GM19025 (cell line): ENCODE measurements at regions not wholly inside any gene's neighbourhood (a gene's known extent, or its start where the extent isn't known, plus 50 kb on each side); places are given as distances from the start of the nearest gene placed in this dataset.
"Not testable (repeated sequence)": the region's sequence is repeated elsewhere in the genome, so short reads cannot be mapped to it uniquely, and the experiment has no call there.

ENCODE experiments used
- ATAC-seq: cut with Tn5 transposase; IDR thresholded peaks from one replicate; pipeline ENCODE4 v1.9.1; 2021; ENCODE audit warnings: mild to moderate bottlenecking, low read depth, moderate library complexity; ENCODE audit not compliant: unreplicated experiment

DNA sequence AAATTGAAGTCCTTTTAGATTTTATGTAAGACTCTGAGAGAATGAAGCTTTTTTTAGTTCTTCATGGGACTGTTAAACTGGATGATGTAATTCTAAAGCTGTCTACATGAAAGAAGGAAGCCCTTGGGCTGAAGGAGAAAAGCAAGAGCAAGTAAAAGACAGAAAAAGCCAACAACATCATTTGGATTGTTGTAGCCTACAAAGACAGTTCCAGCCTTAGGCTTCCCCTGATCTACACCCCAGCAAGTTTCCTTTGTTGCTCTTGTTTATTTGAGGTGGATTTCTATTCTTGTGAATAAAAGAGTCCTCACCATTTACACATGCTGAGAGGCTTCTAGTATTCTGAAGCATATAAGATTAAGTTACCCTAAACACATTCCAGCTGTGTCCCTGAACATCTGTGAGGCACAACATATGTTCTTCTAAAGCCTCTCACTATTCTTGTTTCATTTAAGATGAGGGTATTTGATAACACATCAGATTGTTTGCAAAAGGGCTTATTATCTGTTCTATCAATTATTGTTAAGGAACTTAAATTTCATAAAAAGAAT lies 377.8 kb downstream of the LNPK start:
- ATAC-seq = no peak

- no peak for ATAC-seq
Measured at GRCh38 chr2:175621821-175622220, 380.2 kb downstream of the LNPK start.

- no peak for ATAC-seq
Measured at GRCh38 chr2:175620106-175620505, 382.0 kb downstream of the LNPK start.

GRCh38 chr2:175619179-175620045 lies 382.7 kb downstream of the LNPK start:
- ATAC-seq = no peak

- ATAC-seq = no peak
Measured at GRCh38 chr2:175612280-175612679, 389.8 kb downstream of the LNPK start.

DNA sequence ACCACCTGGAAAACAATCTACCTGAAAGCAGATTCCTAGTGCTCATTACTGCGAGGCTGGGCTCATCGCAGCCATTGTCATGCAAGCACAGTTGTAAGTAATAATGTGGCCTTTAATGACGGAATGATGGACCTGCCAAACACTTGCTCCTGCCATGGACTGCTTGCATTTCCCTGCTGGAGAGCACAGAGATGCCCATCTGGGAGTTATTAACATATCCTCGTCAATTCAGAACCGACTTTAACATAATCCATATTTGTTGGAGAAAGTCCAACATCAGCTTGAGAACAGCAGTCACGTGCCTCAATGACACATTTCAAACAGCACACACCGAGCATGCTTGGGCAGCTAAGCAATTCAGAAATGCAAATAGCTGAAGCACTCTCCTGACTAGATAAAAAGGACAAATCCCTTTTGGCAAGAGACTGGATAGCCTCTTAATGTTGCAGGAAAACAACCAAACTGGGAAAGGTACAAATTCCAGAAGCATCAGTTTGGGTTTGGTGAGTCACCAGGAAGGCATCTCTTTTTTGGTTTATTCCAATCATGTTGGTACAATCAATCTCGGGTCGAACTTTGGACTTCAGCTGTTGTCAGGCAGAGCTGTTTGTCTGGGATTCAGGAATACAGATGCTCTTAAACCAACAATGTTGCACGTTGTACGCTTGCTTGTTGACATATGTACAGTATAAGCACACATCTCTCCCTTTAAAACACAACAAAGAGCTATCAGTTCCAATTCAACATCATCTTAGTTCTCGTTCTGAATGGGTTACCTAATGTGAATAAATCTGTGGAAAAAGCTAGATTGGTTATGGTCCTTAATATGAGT lies 395.8 kb downstream of the LNPK start:
- ATAC-seq = no peak

DNA sequence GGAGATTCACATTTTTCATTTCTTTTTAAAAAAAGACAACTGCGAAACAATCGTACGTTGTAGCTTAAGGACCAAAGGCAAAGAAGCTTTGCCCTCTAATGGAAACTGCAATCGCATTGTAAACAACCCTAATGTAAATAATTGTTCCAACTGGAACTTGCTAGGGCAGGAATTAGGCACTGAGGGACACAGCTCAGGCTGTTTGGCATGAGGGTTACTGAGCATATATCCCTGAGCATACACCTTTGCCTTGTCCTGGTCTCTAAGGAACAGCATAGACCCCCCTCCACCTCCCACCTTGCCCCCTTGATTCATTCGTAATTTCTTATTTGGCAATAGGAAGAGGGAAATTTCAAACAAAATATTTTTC lies 396.4 kb downstream of the LNPK start:
- no peak for ATAC-seq

- no peak for ATAC-seq
Measured at GRCh38 chr2:175601969-175602368, 400.1 kb downstream of the LNPK start.

DNA sequence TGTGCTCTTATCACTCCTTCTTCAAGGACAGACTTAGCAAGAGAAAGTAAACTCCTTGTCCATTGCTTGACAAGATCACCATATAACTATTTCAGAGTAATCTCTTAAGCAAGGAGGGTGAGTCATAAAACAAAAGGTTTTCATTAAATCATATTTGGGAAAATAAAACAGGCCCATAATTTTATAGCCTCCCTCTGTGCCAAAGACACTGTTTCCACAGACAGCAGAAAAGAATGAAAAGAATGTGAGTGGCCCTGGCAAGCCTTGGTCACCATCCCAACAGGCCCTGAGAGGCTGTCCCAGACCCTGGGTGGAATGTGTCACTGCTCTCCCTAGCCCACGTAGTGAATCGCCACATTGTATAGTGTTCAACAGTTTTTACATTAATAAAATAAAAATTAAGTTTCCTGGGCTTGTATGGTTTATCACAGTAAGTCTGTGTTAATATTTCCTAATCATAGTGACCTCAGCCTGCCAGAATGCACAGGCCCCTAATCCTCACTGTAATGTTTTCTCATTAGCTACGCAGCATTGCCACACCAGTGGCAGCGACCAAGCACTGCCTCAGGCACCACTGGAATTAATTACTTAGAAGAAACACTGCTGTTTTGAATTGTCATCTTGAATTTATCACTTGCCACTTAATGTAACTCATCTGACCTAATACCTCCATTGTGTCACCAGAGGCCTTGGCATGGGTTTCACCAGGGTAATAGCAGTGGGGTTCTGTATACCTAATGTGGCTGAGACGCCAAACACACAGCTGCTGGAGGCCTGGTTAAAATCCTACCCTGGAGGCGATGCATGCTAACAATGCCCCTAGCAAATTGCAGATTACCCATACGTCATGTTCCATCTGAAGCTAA lies 401.9 kb downstream of the LNPK start:
- no peak for ATAC-seq

DNA sequence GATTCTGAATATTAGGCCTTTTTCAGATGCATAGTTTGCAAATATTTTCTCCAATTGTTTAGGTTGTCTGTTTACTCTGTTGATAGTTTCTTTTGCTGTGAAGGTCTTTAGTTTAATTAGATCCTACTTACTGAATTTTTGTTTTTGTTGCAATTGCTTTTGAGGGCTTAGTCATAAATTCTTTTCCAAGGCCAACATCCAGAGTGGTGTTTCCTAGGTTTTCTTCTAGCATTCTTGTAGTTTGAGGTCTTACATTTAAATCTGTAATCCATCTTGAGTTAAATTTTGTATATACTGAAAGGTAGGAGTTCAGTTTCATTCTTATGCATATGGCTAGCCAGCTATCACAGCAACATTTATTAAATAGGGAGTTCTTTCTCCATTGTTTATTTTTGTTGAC lies 404.8 kb downstream of the LNPK start:
- no peak for ATAC-seq

DNA sequence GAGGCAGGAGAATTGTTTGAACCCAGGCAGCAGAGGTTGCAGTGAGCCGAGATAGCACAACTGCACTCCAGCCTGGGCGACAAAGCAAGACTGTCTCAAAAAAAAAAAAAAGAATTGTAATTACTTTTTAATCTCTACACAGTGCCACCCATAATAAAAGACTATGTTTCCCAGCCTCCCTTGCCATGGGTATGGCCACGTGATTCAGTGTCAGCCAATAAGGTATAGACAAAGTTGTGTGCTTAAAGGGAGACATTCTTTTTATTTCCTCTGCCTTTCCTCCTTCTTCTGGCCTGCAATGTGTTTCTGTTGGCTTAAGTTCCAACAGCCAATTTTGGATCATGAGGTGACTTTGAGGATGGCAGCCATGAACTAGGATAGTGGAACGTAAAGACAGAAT lies 406.9 kb downstream of the LNPK start:
- ATAC-seq = no peak

DNA sequence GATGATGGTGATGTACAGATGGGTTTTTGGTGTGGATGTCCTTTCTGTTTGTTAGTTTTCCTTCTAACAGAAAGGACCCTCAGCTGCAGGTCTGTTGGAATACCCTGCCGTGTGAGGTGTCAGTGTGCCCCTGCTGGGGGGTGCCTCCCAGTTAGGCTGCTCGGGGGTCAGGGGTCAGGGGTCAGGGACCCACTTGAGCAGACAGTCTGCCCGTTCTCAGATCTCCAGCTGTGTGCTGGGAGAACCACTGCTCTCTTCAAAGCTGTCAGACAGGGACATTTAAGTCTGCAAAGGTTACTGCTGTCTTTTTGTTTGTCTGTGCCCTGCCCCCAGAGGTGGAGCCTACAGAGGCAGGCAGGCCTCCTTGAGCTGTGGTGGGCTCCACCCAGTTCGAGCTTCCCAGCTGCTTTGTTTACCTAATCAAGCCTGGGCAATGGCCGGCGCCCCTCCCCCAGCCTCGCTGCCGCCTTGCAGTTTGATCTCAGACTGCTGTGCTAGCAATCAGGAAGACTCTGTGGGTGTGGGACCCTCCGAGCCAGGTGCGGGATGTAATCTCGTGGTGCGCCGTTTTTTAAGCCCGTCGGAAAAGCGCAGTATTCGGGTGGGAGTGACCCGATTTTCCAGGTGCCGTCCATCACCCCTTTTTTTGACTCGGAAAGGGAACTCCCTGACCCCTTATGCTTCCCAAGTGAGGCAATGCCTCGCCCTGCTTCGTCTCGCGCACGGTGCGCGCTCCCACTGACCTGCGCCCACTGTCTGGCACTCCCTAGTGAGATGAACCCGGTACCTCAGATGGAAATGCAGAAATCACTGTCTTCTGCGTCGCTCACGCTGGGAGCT lies 408.2 kb downstream of the LNPK start:
- ATAC-seq = not testable (repeated sequence)

DNA sequence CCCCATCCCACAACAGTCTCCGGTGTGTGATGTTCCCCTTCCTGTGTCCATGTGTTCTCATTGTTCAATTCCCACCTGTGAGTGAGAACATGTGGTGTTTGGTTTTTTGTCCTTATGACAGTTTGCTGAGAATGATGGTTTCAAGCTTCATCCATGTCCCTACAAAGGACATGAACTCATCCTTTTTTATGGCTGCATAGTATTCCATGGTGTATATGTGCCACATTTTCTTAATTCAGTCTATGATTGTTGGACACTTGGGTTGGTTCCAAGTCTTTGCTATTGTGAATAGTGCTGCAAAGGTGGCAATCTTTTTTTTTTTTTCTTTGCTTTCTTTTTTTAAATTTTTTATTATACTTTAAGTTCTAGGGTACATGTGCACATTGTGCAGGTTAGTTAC lies 406.7 kb upstream of the ATP5MC3 start:
- ATAC-seq = not testable (repeated sequence)

GRCh38 chr2:175585496-175585895 lies 404.0 kb upstream of the ATP5MC3 start:
- ATAC-seq = no peak

DNA sequence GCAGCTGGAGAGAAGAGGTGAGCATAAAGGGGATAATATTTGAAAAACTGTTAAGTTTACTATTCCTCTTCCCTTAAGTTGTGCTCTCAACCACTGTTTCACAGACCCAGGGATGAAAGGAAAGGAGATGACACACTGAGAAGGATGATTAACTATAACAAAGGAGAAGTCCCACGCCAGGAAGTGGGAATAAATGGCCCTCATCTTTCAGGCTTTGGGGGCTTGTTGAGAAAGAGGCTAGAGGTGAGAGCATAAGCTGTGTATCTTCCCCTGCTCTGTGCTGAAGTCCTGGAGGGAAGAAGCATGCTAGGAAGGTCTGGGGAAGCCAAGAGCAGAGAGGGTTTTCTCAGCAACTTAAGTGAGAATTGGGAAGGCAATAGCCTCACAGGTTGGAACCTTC lies 399.1 kb upstream of the ATP5MC3 start:
- ATAC-seq = no peak

- ATAC-seq = no peak
Measured at GRCh38 chr2:175579646-175580045, 398.1 kb upstream of the ATP5MC3 start.

GRCh38 chr2:175577368-175577970 lies 396.0 kb upstream of the ATP5MC3 start:
- ATAC-seq = no peak

- ATAC-seq = no peak
Measured at GRCh38 chr2:175576875-175577274, 395.4 kb upstream of the ATP5MC3 start.

DNA sequence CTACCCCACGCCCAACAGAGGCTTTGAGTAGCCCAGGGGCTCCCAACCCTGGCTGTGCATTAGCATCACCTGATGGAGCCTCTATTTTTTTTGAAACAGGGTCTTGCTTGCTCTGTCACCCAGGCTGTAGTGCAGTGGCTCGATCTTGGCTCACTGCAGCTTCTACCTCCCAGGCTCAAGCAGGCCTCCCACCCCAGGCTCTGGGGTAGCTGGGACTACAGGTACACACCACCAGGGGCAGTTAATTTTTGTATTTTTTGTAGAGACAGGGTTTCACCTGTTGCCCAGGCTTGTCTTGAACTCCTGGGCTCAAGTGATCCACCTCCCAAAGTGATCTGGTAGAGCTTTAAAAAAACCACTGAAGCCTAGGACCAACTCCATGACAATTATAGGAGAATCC lies 394.8 kb upstream of the ATP5MC3 start:
- no peak for ATAC-seq
